Brain pericyte (primary cell): ENCODE measurements at regions not wholly inside any gene's neighbourhood (a gene's known extent, or its start where the extent isn't known, plus 50 kb on each side); places are given as distances from the start of the nearest gene placed in this dataset.

Source experiments
- DNase-seq: peaks from one replicate; pipeline ENCODE4 v3.0.0-alpha.2; 2012; ENCODE audit warnings: low read depth, low spot score

GRCh38 chr2:134119713-134120405, 134.0 kb upstream of the MGAT5 start:
- peak; percentile 78 for DNase-seq

DNA sequence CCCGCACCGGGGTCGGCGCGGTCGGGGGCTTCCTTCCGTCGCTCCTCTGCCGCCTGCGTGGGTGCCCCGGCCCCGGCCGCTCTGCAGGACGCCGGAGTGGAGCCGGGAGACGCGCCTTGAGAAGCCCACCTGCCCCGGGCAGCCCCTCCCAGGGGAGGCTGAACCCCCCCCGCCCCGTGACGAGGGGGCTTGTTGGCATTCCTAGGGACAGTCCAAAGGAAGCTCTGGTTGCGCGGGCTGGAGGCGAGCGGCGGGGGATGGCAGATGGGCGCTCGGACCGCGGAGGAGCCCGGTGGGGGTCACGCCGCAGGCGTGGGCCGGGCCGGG, 133.5 kb upstream of the MGAT5 start:
- DNase-seq = no peak

DNA sequence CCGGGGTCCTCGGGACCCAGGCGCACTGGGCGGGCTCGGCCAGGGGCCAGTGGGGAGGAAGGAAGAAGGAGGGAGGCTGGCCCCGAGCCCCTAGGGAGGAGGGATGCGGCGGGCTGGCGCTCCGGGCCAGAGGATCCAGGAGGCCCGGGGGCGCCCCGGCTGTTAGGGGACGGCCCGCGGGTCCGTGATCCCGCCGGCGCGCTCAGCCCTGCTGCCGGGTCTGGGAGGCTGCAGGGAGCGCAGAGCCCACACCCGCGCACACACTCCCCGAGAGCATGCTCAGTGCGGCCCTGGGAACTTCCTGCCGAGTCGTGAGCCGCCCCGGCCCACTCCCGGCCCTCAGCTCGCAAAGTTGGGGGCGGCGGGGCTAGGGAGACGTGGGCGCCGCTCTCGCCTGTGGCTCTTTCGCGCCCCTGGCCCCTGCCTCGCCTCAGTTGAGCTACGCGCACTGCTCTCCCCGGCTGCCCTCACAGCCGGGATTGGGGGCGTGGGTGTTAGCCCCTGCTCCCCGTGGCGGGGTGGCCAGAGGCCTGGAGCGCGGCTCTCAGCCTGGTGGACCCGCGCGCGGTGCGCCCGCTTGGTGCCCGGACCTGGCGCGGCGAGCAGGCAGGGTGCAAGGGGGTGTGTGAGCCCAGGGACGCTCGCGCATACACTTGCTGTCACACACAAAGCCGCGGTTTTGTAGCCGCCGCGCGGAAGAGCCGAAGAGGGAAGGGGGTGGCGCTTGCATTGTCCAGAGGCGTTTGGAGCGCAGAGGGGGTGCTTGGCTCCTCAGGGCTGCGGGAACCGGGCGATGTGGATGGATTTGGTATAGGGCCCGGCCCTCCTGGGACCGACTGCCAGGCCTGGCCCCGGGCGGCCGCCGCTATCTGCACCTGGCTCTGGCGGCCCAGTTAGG, 132.9 kb upstream of the MGAT5 start:
- DNase-seq = no peak

DNA sequence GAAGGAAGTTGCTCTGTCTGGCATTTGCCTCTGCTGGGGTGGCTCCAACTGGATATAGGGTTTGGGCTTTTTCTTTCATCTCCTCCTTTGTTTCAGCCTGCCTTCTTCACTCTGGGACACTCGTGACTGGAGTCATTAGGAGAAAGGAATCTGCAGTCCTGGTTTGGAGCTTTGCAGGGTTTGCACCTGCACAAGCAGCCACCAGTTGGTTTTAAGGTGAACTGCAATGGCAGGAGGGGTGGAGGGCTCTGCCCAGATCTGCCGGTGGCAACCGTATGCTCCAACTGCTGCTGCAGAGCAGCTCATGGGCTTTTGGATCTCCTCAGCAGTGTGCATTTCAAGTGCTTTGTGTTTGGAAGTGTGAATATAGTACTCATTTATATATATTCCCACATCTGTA, 131.3 kb upstream of the MGAT5 start:
- DNase-seq = no peak

DNA sequence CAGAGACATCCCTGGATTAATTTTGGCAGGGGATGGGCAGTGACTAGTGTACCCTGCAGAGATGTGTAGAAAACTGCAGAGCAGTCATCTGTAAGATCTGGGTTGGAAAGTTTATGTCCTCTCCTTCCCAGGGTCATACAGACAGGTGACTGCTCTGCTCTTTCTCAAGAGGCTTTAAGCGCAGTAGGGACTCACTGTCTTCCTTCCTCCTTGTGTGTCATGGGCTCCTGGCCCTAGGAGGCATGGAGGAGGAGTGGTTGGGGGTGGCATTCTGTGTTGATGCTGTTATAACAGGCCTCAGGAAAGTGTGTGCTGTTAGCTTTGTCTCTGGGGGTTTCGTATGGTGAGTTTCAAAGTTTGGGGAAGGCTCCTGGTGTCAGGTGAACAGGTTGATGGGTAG, 130.5 kb upstream of the MGAT5 start:
- DNase-seq = no peak

DNA sequence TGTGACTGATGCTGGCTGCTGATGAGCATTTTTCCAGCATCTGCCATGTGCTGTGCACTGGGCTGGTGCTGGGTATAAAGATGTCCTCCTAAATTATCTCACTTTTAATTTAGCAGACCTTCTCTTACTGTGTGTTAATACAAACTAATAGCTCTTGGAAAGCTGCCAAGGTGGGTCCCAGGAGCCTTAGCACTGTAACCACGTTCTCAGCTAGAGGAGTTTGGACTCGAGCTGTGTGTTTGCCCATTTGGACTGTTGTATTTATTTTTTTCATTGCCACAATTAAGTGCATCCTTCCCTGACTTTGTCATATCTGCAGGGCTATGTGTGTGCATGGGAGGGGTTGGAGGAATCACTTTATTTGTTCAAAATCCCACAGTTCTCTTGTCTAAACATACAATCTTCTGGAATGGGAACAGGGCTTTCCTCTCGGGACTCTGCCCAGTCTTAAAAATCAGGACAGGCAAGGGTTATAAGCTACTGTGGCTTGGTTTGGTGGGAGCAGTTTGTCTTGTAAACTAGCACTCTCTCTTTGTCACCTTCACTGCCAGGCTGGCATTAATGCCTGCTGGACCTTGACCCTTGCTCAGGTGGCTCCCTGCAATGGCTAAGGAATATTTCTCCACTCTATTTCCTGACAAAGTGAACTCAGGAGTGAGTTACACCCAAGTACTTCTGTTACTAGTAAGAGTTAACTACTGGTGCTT, 129.7 kb upstream of the MGAT5 start:
- DNase-seq = no peak

GRCh38 chr2:134127496-134127895, 126.4 kb upstream of the MGAT5 start:
- no peak for DNase-seq

- no peak for DNase-seq
Measured at GRCh38 chr2:134128746-134129145, 125.1 kb upstream of the MGAT5 start.

DNA sequence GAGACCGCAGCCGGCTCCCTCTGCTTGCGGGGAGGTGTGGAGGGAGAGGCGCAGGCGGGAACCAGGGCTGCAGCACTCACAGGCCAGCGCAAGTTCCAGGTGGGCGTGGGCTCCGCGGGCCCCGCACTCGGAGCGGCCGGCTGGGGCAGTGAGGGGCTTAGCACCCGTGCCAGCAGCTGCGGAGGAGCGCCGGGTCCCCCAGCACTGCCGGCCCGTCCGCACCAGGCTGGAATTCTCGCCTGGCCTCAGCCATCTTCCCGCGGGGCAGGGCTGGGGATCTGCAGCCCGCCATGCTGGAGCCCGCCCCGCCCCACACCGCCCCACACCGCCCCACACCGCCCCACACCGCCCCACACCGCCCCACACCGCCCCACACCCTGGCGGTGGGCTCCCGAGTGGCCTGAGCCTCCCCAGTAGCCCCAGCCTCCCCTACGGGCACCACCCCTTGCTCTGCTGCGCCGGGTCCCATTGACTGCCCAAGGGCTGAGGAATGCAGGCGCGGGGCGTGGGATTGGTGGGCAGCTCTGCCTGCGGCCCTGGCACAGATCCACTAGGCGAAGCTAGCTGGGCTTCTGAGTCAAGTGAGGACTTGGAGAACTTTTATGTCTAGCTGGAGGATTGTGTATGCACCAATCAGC, 123.9 kb upstream of the MGAT5 start:
- no peak for DNase-seq

DNA sequence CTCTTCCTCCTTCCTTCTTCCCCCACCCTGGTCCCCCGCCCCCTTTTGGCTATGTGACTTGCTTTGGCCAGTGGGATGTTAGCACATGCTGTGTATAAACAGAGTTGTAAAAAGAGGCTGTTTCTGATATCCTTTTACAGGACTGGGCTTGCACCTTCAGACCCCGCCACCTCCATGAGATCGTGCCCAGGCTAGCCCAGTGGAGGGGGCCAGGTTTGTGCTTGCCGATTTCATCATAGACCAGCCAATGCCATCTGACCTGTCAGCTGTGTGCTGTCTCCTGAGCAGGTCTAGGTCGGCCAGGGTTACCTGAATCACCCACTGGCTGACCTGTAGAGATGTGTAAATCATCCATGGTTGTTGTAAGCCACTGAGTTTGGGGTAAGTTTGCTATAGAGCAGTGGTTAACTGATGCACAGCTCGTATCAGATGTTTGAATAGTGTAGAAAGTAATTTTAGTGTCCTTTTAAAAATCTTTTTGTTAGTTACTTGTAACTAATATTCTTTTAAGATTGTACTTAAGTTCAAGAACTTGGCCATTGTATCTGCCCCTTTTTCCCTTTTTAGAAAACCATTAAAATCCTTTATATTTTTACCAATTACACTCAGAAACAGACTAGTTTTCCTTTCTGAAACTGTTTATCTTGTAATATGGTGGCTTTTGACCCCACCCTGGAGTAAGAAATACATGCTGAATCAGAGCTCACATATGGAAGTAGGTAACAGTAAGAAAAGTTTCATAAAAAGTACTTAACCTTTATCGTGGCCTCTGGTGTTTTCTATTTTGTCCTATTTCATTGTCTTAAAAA, 122.0 kb upstream of the MGAT5 start:
- no peak for DNase-seq

- no peak for DNase-seq
Measured at GRCh38 chr2:134132490-134132857, 121.4 kb upstream of the MGAT5 start.

DNA sequence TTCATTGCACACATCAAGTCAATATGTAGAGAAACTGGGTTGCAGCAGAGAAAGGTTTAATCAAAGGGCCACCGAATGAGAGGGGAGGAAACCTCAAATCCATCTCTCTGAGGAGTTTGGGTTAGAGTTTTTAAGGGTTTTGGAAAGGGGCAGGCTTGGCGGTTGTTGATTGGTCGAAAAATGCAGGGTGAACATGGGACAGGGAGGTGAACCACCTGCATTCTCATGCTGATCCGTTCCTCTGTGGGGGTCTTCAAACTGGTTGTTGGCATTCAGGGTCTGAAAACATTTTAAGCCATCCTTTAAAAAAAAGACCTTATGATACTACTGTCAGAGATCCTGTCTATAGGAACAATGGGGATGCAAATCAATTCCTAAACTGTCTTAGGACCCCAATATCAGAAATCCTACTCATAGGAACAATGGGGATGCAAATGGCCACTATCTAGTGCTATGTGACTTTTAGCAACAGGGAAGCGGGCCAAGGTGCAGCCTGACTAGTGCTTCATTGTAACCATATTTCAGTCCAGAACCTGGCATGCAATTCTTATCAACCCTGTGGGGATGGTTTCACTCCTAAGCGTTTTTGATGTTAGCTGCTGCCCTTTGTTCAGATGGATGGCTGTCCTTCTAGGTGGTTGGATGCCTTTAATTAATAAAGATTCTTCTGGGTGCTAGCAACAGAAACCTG, 120.1 kb upstream of the MGAT5 start:
- no peak for DNase-seq

DNA sequence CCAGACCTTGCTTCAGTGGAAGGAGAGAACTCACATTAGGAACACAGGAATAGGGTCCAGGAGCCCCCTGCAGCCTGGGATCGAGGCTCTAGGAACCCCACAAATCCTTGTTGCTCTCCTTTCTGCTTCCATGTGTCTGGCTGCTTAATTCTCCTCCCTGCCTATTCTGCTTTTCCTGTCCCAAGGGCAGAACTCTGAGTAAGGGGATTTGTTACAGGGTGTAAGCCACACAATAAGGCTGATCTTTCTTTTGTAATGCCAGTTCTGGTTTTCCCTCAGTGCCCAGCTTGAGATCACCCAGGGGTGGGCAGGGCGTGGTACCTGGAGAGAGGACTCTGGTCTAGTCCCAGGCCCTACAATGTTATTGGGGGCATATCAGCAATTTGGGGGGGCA, 119.6 kb upstream of the MGAT5 start:
- no peak for DNase-seq

- no peak for DNase-seq
Measured at GRCh38 chr2:134134827-134135226, 119.0 kb upstream of the MGAT5 start.

DNA sequence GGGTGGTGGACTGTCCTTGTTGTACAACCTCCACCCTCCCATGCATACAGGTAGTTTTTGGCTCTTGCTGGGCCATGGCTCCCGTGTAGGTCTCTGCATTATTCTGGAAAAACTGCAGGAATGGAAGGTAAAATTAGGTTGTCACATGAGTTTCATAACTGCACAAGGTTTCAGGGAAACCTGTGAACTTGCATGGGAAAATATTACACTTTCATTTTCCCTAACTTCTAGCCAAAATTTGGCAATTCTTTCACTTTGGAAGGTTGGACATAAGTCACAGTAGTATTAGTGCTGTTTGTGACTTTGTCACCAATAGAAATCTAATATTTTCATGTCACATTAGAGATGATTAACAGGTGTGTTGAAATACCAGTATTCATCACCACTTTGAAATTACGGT, 118.1 kb upstream of the MGAT5 start:
- no peak for DNase-seq

DNA sequence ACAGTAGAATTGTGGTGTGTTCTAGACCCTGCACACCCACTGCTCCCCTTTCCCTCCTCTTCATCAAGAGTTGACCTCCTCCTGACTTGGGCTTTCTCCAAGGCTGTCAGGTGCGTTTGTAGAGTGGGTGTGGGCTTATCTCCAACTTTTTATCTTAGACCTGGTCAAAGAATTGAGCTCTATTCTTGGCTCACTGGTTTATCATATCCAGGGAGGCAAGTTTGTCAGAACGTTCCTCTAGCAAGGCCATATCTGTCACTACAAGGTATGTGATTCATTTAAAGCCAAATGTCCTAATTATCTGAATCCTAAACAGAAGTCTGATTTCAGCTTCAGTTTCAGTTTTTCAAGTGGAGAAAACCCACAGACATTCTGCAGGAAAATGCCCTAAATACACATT, 117.1 kb upstream of the MGAT5 start:
- DNase-seq = no peak

GRCh38 chr2:134137182-134137611, 116.7 kb upstream of the MGAT5 start:
- no peak for DNase-seq

GRCh38 chr2:134138115-134138514, 115.8 kb upstream of the MGAT5 start:
- no peak for DNase-seq

DNA sequence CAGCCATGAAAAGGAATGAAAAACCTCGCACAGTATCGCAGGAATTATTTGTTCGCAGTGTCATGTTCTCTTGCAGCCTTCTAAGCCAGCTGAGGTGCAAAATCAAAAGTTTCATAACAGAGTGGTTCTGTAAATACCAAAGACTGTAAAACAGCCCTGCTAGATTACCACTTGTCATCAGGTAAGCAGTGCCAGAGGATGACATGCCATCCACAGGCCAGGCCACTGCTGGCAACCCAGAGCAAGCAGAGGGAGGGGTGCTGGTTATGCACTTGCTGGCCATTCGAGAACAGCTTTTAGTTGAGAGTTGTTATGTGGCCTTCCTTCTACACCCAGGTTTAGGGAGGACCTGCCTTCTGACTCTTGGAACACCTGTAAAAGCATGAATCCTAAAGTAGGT, 114.3 kb upstream of the MGAT5 start:
- DNase-seq = no peak

GRCh38 chr2:134140251-134140661, 113.6 kb upstream of the MGAT5 start:
- DNase-seq = no peak
